ENCODE measurements at regions not wholly inside any gene's neighbourhood (a gene's known extent, or its start where the extent isn't known, plus 50 kb on each side); places are given as distances from the start of the nearest gene placed in this dataset.

GRCh38 chr18:10030816-10031541 is 117.2 kb downstream of the VAPA start:
- no peak for TF ChIP-seq POLR2AphosphoS5 (IDR thresholded peaks at IDR 0.05; ENCODE audit: insufficient read depth in 1 of 2, low read depth in 1 of 2)
- TF ChIP-seq CTCF (IDR thresholded peaks at IDR 0.05) = no peak
- TF ChIP-seq POLR2A (IDR thresholded peaks at IDR 0.05) = no peak
